SK-N-MC (cell line): ENCODE measurements at regions not wholly inside any gene's neighbourhood (a gene's known extent, or its start where the extent isn't known, plus 50 kb on each side); places are given as distances from the start of the nearest gene placed in this dataset.

ENCODE experiments used
- DNase-seq: peaks from one replicate; pipeline ENCODE4 v3.0.0-alpha.2; 2011; ENCODE audit warnings: low read depth, low spot score
- H3K27ac ChIP-seq: fragments of 200-600 bp; sonication (generic); 2 replicates; pipeline ENCODE4 v1.5.1; 2016; ENCODE audit warnings: mixed run types
- H3K36me3 ChIP-seq: fragments of 200-600 bp; sonication (generic); 2 replicates; pipeline ENCODE4 v1.6.1; 2017; ENCODE audit warnings: antibody characterized with exemption, low read length, mixed read lengths; ENCODE audit not compliant: insufficient read depth
- H3K4me3 ChIP-seq: fragments of 200-600 bp; sonication (generic); 2 replicates; pipeline ENCODE4 v1.5.1; 2016
- H3K9ac ChIP-seq: fragments of 200-600 bp; sonication (generic); 2 replicates; pipeline ENCODE4 v1.8.0; 2017; ENCODE audit warnings: mixed run types, mixed read lengths; ENCODE audit not compliant: insufficient read length
- H3K9me3 ChIP-seq: fragments of 200-600 bp; sonication (generic); 2 replicates; pipeline ENCODE4 v1.6.1; 2017; ENCODE audit warnings: low read depth, mild to moderate bottlenecking, antibody characterized with exemption, low read length, moderate library complexity, mixed read lengths
- EZH2 ChIP-seq: fragments of 200-600 bp; sonication (generic); IDR thresholded peaks from one replicate; pipeline ENCODE4 v1.6.1; 2017; ENCODE audit warnings: antibody characterized with exemption
- FOXP2 ChIP-seq: optimal IDR thresholded peaks from 2 replicates; pipeline ENCODE3; 2011; ENCODE audit warnings: mild to moderate bottlenecking, moderate library complexity; ENCODE audit not compliant: insufficient read depth; ENCODE audit errors: extremely low read length, control extremely low read depth
- POLR2AphosphoS5 ChIP-seq: IDR thresholded peaks from 2 replicates; pipeline ENCODE4 v1.6.1; 2012; ENCODE audit warnings: mild to moderate bottlenecking, low read depth, low read length, borderline replicate concordance

DNA sequence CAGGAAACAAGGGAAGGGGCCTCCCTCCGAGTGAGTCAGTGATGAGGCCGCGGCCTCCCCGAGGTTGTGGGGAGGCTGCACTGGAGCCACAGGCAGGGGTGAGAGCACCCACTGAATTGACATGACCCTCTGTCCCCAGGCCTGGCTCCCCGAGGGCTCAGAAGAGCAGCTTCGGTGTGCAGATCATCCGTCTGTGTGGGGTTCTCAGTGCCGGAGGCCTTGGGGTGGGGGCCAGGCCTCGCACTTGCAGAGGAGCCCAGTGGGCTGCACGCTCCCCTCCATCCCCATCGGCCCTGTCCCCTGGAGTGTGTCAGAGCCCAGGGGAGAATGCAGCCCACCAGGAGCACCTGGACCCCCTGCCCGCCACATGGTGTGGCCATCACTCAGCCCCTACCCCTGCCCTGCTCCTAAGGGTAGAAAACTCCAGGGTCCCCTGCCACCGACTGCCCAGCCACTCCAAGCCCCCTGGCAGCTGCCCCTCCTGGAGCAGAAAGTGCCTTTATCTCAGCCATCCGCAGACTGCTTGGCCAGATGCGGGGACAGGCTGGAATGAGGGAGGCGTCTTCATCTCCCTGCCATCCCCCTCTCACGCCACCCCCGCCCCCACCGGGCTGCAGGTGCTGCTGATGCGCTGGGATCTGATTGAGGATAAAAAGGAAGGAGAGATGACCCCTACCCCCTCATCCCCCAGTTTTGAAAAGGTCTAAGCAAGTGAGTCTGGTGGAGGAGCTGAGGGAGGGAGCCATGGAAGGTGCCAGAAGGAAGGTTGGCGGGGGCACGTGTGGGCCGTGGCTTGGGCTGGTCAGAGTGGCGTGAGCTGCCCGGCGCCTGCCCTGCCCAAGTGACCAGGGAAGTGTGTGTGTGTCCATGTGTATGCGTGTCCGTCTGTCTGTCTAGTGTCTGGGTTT is 358.3 kb downstream of the SEC14L1 start:
- no peak overlapping the region for H3K9ac ChIP-seq
- H3K27ac ChIP-seq: no peak overlapping the region
- H3K4me3 ChIP-seq: no peak overlapping the region
- peaks cover 8% of the 10 kb centered on the region; the same call in 1 of the 2 replicates for H3K36me3 ChIP-seq
- no peaks in the 10 kb centered on the region for H3K9me3 ChIP-seq
- TF ChIP-seq FOXP2: no peak
- DNase-seq: no peak

GRCh38 chr17:77499699-77500435 is 359.1 kb downstream of the SEC14L1 start:
- H3K36me3 ChIP-seq: no peaks in the 10 kb centered on the region; the same call in 1 of the 2 replicates
- no peak overlapping the region for H3K27ac ChIP-seq
- H3K4me3 ChIP-seq: no peak overlapping the region
- H3K9me3 ChIP-seq: no peaks in the 10 kb centered on the region
- TF ChIP-seq FOXP2 (no peak), POLR2AphosphoS5 (no peak)
- DNase-seq: no peak
- no peak overlapping the region for H3K9ac ChIP-seq

GRCh38 chr17:77501101-77501566 is 360.4 kb downstream of the SEC14L1 start:
- Histone ChIP-seq H3K36me3 (no peaks in the 10 kb centered on the region; the same call in 1 of the 2 replicates), H3K9ac (no peak overlapping the region), H3K4me3 (no peak overlapping the region), H3K27ac (no peak overlapping the region), H3K9me3 (no peaks in the 10 kb centered on the region)
- no peak for DNase-seq
- TF ChIP-seq EZH2 (no peak), FOXP2 (no peak), POLR2AphosphoS5 (no peak)

GRCh38 chr17:77501751-77502625 is 361.2 kb downstream of the SEC14L1 start:
- Histone ChIP-seq H3K27ac (no peak overlapping the region), H3K9ac (no peak overlapping the region), H3K9me3 (no peaks in the 10 kb centered on the region), H3K4me3 (no peak overlapping the region), H3K36me3 (no peaks in the 10 kb centered on the region)
- TF ChIP-seq FOXP2 (no peak), POLR2AphosphoS5 (no peak), EZH2 (no peak)
- no peak for DNase-seq

DNA sequence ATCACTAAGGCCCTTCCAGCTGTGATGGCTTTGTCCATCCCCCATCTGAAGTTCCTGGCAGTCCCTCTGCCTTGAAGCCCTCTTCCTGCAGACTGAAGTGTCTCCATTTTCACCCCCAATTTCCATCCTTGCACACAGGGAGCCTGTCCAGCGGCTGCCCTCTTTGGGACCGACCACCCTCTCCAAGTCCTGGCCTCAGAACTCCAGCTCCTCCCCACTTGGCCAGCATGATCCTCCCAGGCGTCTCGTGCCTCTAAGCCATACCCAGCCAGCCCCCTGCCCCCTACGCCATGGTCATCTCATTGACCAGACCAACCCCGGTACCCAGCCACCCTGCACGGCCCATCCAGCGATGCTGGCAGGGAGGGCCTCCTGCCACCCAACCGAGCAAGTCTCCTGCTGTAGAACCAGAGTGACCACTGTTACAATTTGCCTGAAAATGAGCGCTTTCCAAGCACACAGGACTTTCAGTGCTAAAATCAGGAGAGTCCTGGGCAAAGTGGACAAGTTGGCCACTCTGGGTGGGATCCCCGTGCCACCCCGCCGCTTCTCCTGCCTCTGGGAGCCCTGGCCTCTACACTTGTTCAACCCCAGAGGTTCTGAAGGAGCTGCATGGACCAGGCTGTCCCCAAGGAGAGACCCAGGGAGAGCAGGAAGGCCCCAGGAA is 362.0 kb downstream of the SEC14L1 start:
- no peak for DNase-seq
- TF ChIP-seq FOXP2 (no peak), POLR2AphosphoS5 (no peak), EZH2 (no peak)
- H3K9ac ChIP-seq: no peak overlapping the region
- no peaks in the 10 kb centered on the region for H3K9me3 ChIP-seq
- H3K4me3 ChIP-seq: no peak overlapping the region
- H3K36me3 ChIP-seq: no peaks in the 10 kb centered on the region
- H3K27ac ChIP-seq: no peak overlapping the region

GRCh38 chr17:77503293-77503655 is 362.5 kb downstream of the SEC14L1 start:
- H3K36me3 ChIP-seq: no peaks in the 10 kb centered on the region
- DNase-seq: no peak
- no peak overlapping the region for H3K27ac ChIP-seq
- TF ChIP-seq FOXP2 (no peak), EZH2 (no peak), POLR2AphosphoS5 (no peak)
- H3K9ac ChIP-seq: no peak overlapping the region
- H3K9me3 ChIP-seq: no peaks in the 10 kb centered on the region
- no peak overlapping the region for H3K4me3 ChIP-seq

DNA sequence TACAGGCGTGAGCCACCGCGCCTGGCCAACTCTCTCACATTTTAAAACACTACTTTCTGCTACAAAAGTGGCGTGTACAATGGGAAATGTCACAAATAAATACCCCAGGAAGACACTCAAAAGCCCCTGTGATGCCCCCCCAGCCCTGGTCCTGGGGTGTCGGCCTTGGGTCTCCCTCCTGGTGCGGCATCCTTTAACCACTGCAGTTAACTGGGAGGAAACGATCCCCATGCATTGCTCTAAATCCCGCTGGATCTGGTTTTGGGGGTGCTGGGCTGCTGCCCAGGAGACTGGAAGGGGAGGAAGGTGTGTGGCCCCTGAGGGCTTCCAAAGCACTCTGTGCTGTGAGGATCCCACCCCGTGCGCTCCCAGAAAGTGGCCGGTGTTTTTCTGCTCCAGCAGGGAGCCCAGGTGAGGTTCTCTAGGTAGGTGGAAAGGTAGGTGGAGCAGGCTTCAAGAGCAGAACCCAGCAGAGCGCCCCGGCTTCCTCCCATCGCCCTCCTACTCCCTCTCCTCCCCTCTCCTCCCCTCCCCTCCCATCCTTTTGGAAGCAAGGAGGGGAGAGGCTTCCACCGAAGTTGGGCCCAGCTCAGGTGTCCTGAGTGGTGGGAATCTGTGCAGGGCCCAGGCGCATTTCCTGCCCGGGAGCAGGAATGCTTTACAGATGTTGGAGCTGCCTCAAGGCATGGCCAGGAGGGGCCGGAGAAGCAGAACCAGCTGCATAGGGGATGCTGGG is 363.3 kb downstream of the SEC14L1 start:
- H3K9me3 ChIP-seq: no peaks in the 10 kb centered on the region
- H3K4me3 ChIP-seq: no peak overlapping the region
- TF ChIP-seq EZH2: no peak
- no peak for TF ChIP-seq FOXP2
- no peak for TF ChIP-seq POLR2AphosphoS5
- no peaks in the 10 kb centered on the region for H3K36me3 ChIP-seq
- no peak overlapping the region for H3K27ac ChIP-seq
- no peak for DNase-seq
- no peak overlapping the region for H3K9ac ChIP-seq
